ENCODE measurements at regions not wholly inside any gene's neighbourhood (a gene's known extent, or its start where the extent isn't known, plus 50 kb on each side); places are given as distances from the start of the nearest gene placed in this dataset.

DNA sequence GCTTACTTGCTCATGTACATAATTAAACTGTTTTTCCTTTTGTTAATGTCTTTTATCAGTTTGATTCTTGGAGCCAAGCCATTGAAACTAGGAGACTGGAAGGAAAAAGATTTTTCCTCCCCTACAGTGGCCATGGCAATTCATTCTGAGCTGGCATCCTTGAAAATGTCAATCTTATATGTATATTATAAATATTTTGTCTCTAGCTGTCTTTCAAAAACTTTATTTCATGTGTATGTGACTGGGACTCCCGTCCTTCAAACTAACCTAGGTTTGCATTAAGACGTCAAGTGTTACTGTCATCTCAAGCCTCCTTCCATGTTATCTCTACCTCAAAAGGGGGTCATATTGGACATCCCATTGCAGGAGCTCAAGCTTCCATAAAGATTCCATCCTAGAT is 280.4 kb downstream of the HRH4 start:
- Histone ChIP-seq H3K23ac (ENCODE audit: low read depth, low read length) (no peak overlapping the region), H3K36me3 (ENCODE audit: control insufficient read depth, insufficient read depth, low read length) (no peaks in the 10 kb centered on the region), H3K79me1 (ENCODE audit: low read depth in 1 of 2, low read length in 2 of 2) (0 out of 4 replicates have a peak, but pooled peaks cover 0 to 1% of the 10 kb centered on the region in 2 experiments), H3K9me3 (ENCODE audit: control insufficient read depth, insufficient read depth, low read length) (no peaks in the 10 kb centered on the region), H4K8ac (ENCODE audit: low read depth in 2 of 2, low read length in 2 of 2) (no peak overlapping the region; a peak in 1 of 4 replicates), H3K18ac (ENCODE audit: low read depth, low read length) (peak overlapping the region; percentile 88; the same call in 1 of the 2 replicates), H4K20me1 (ENCODE audit: insufficient read depth, low read length) (no peaks in the 10 kb centered on the region), H2BK120ac (ENCODE audit: low read depth, low read length) (peak overlapping the region; percentile 66), H3K14ac (replicated peaks; ENCODE audit: low read depth, low read length) (no peak overlapping the region), H3K56ac (ENCODE audit: extremely low read depth, insufficient read depth, low read length) (no peak overlapping the region), H2AFZ (replicated peaks; ENCODE audit: low read length, poor library complexity) (no peak overlapping the region), H2AK9ac (replicated peaks; ENCODE audit: low read depth, low read length, poor library complexity) (no peak overlapping the region), H4K91ac (ENCODE audit: insufficient read depth, low read depth, low read length) (0 out of 2 replicates have a peak overlapping the region, but pooled peaks have one; percentile 35), H3K9ac (ENCODE audit: low read depth, low read length) (no peak overlapping the region), H3K4ac (ENCODE audit: low read depth, low read length) (no peak overlapping the region; the same call in 1 of the 2 replicates), H2BK20ac (ENCODE audit: low read depth, low read length) (peak overlapping the region; percentile 88), H2BK15ac (ENCODE audit: low read depth, low read length) (0 out of 3 replicates have a peak overlapping the region, but pooled peaks have one; percentile 71), H2BK5ac (ENCODE audit: low read depth, low read length, poor library complexity, severe bottlenecking) (no peak overlapping the region), H2AK5ac (ENCODE audit: low read depth, low read length) (peak overlapping the region; percentile 58; the same call in 1 of the 2 replicates), H3K27me3 (ENCODE audit: control insufficient read depth, insufficient read depth, low read length) (no peaks in the 10 kb centered on the region), H4K5ac (ENCODE audit: low read depth, low read length) (peak overlapping the region; percentile 57; the same call in 1 of the 2 replicates), H3K4me1 (ENCODE audit: control insufficient read depth, insufficient read depth, low read length) (peaks cover 9% of the 10 kb centered on the region), H3K27ac (ENCODE audit: insufficient read depth, low read length) (no peak overlapping the region), H3K4me3 (ENCODE audit: insufficient read depth, low read depth, low read length) (no peak overlapping the region), H3K9me1 (ENCODE audit: insufficient read depth, low read length) (peaks cover 7% of the 10 kb centered on the region), H3K4me2 (ENCODE audit: low read depth, low read length) (no peak overlapping the region)
- ATAC-seq (ENCODE audit: low read depth) (no peak), DNase-seq (no peak)
- POLR2A ChIA-PET (ENCODE audit: unreplicated experiment): no interaction called here
- WGBS, 2 experiments (ENCODE audit: extremely low coverage in 2 of 2, insufficient read length in 1 of 2): 100% methylated on average over 1 of the region's 2 CpGs; no CpG with 5 or more reads in 1 of the 2 experiments
- dilution Hi-C loops (cut with HindIII; ENCODE audit: low sequenced_read_pairs, unreplicated experiment) (no loop called here), intact Hi-C loops (cut with micrococcal nuclease) (no loop called here), in situ Hi-C loops (cut with MboI; ENCODE audit: low sequenced_read_pairs) (no loop called here)
- CTCF ChIA-PET: no interaction called here
- TF ChIP-seq MXI1 (IDR thresholded peaks at IDR 0.05; ENCODE audit: borderline replicate concordance, low read depth, low read length) (no peak), RFX5 (IDR thresholded peaks at IDR 0.05; ENCODE audit: low read depth, low read length) (no peak), RAD21 (IDR thresholded peaks at IDR 0.05; ENCODE audit: low read length) (no peak)
- BruUV-seq (replicated peaks): no TSS peak
